NT2/D1 (cell line): ENCODE measurements at regions not wholly inside any gene's neighbourhood (a gene's known extent, or its start where the extent isn't known, plus 50 kb on each side); places are given as distances from the start of the nearest gene placed in this dataset.

Experiments used
- DNase-seq: peaks from one replicate; pipeline ENCODE4 v3.0.0-alpha.2; 2011; ENCODE audit warnings: low read depth, low spot score
- H3K27me3 ChIP-seq: 2 replicates; pipeline ENCODE4 v1.6.0; 2011; ENCODE audit warnings: mild to moderate bottlenecking; ENCODE audit not compliant: insufficient read length, insufficient read depth
- H3K36me3 ChIP-seq: 2 replicates; pipeline ENCODE4 v1.6.1; 2011; ENCODE audit warnings: mild to moderate bottlenecking, low read length, mixed read lengths; ENCODE audit not compliant: insufficient read depth, insufficient read length
- H3K4me1 ChIP-seq: 2 replicates; pipeline ENCODE4 v1.5.1; 2011; ENCODE audit not compliant: insufficient read depth, insufficient read length
- H3K4me3 ChIP-seq: 2 replicates; pipeline ENCODE4 v1.5.1; 2011; ENCODE audit warnings: low read depth; ENCODE audit not compliant: insufficient read length
- H3K9ac ChIP-seq: 2 replicates; pipeline ENCODE4 v1.6.0; 2011; ENCODE audit warnings: low read depth; ENCODE audit not compliant: insufficient read length
- H3K9me3 ChIP-seq: 2 replicates; pipeline ENCODE4 v1.5.1; 2011; ENCODE audit warnings: mild to moderate bottlenecking, low read length; ENCODE audit not compliant: insufficient read depth
- SUZ12 ChIP-seq: IDR thresholded peaks from 2 replicates; pipeline ENCODE4 v1.6.1; 2011; ENCODE audit not compliant: insufficient read length, insufficient read depth; ENCODE audit errors: extremely low read depth
- YY1 ChIP-seq: IDR thresholded peaks from 2 replicates; pipeline ENCODE4 v1.6.1; 2011; ENCODE audit not compliant: insufficient read length, insufficient read depth
- ZNF274 ChIP-seq: IDR thresholded peaks from 2 replicates; pipeline ENCODE4 v1.6.1; 2011; ENCODE audit warnings: mild to moderate bottlenecking, low read depth, low read length

- H3K4me1 ChIP-seq: no peaks in the 10 kb centered on the region
- no peak for DNase-seq
- no peak overlapping the region for H3K4me3 ChIP-seq
- no peak overlapping the region for H3K9ac ChIP-seq
- TF ChIP-seq SUZ12 (no peak), YY1 (no peak), ZNF274 (no peak)
- no peaks in the 10 kb centered on the region for H3K27me3 ChIP-seq
- no peaks in the 10 kb centered on the region for H3K9me3 ChIP-seq
- no peaks in the 10 kb centered on the region for H3K36me3 ChIP-seq
These were observed 162.4 kb upstream of the GYPA start for GRCh38 chr4:144302704-144303536.

GRCh38 chr4:144304025-144304424 is 163.5 kb upstream of the GYPA start:
- DNase-seq: no peak
- H3K9me3 ChIP-seq: no peaks in the 10 kb centered on the region
- no peak for TF ChIP-seq YY1
- no peak for TF ChIP-seq ZNF274
- no peaks in the 10 kb centered on the region for H3K36me3 ChIP-seq
- no peaks in the 10 kb centered on the region for H3K27me3 ChIP-seq
- H3K4me3 ChIP-seq: no peak overlapping the region
- no peaks in the 10 kb centered on the region for H3K4me1 ChIP-seq
- H3K9ac ChIP-seq: no peak overlapping the region

GRCh38 chr4:144310535-144310934 is 170.0 kb upstream of the GYPA start:
- no peaks in the 10 kb centered on the region for H3K36me3 ChIP-seq
- DNase-seq: no peak
- TF ChIP-seq ZNF274: no peak
- TF ChIP-seq SUZ12: no peak
- TF ChIP-seq YY1: no peak
- H3K4me3 ChIP-seq: no peak overlapping the region
- no peak overlapping the region for H3K9ac ChIP-seq
- no peaks in the 10 kb centered on the region for H3K27me3 ChIP-seq
- no peaks in the 10 kb centered on the region for H3K4me1 ChIP-seq
- H3K9me3 ChIP-seq: peaks cover 5% of the 10 kb centered on the region

GRCh38 chr4:144313370-144313769 is 172.9 kb upstream of the GYPA start:
- Histone ChIP-seq H3K4me1 (no peaks in the 10 kb centered on the region), H3K9me3 (peaks cover 5% of the 10 kb centered on the region), H3K9ac (no peak overlapping the region), H3K4me3 (no peak overlapping the region), H3K36me3 (no peaks in the 10 kb centered on the region), H3K27me3 (no peaks in the 10 kb centered on the region)
- TF ChIP-seq ZNF274 (no peak), YY1 (no peak), SUZ12 (no peak)
- no peak for DNase-seq

- Histone ChIP-seq H3K36me3 (no peaks in the 10 kb centered on the region), H3K4me1 (no peaks in the 10 kb centered on the region), H3K4me3 (no peak overlapping the region), H3K9me3 (peaks cover 5% of the 10 kb centered on the region), H3K27me3 (no peaks in the 10 kb centered on the region), H3K9ac (no peak overlapping the region)
- TF ChIP-seq ZNF274 (no peak), SUZ12 (no peak), YY1 (no peak)
- DNase-seq: no peak
These were observed 176.4 kb upstream of the GYPA start for GRCh38 chr4:144316869-144317268.

GRCh38 chr4:144318797-144319196 is 178.3 kb upstream of the GYPA start:
- H3K27me3 ChIP-seq: no peaks in the 10 kb centered on the region
- H3K9ac ChIP-seq: no peak overlapping the region
- H3K4me3 ChIP-seq: no peak overlapping the region
- peaks cover 5% of the 10 kb centered on the region for H3K9me3 ChIP-seq
- DNase-seq: no peak
- H3K4me1 ChIP-seq: no peaks in the 10 kb centered on the region
- no peaks in the 10 kb centered on the region for H3K36me3 ChIP-seq
- TF ChIP-seq ZNF274: no peak
- TF ChIP-seq YY1: no peak
- TF ChIP-seq SUZ12: no peak

- H3K4me1 ChIP-seq: no peaks in the 10 kb centered on the region
- H3K27me3 ChIP-seq: no peaks in the 10 kb centered on the region
- no peak for DNase-seq
- TF ChIP-seq SUZ12: no peak
- TF ChIP-seq YY1: no peak
- no peak for TF ChIP-seq ZNF274
- no peaks in the 10 kb centered on the region for H3K36me3 ChIP-seq
- no peak overlapping the region for H3K9ac ChIP-seq
- H3K4me3 ChIP-seq: no peak overlapping the region
- H3K9me3 ChIP-seq: peaks cover 5% of the 10 kb centered on the region
These were observed 196.1 kb upstream of the GYPA start for GRCh38 chr4:144336633-144337032.
